ENCODE measurements at regions not wholly inside any gene's neighbourhood (a gene's known extent, or its start where the extent isn't known, plus 50 kb on each side); places are given as distances from the start of the nearest gene placed in this dataset.

GRCh38 chr5:2128686-2129355, 246.1 kb upstream of the IRX4 start:
- Histone ChIP-seq H3K4me1 (ENCODE audit: insufficient read depth, low read length, severe bottlenecking) (no peaks in the 10 kb centered on the region), H3K9ac (ENCODE audit: low read length) (no peak overlapping the region), H2AFZ (ENCODE audit: low read length) (no peak overlapping the region), H3K27ac (ENCODE audit: low read depth, low read length, poor library complexity, severe bottlenecking) (no peak overlapping the region), H3K9me2 (ENCODE audit: low read depth, low read length) (no peaks in the 10 kb centered on the region), H3K79me2 (ENCODE audit: insufficient read depth, low read length) (no peaks in the 10 kb centered on the region), H3F3A (ENCODE audit: insufficient read depth, low read length) (no peaks in the 10 kb centered on the region), H3K4me2 (ENCODE audit: low read length) (no peak overlapping the region), H3K27me3 (ENCODE audit: insufficient read depth, low read length) (no peaks in the 10 kb centered on the region), H4K20me1 (ENCODE audit: insufficient read depth, low read length) (no peaks in the 10 kb centered on the region), H3K4me3 (ENCODE audit: low read depth, low read length, poor library complexity, severe bottlenecking) (no peak overlapping the region), H3K36me3 (ENCODE audit: insufficient read depth, low read length) (no peaks in the 10 kb centered on the region), H3K9me3 (ENCODE audit: low read length) (no peaks in the 10 kb centered on the region)
- TF ChIP-seq EZH2 (IDR thresholded peaks at IDR 0.05; ENCODE audit: borderline replicate concordance, low read length) (no peak), CTCF (IDR thresholded peaks at IDR 0.05; ENCODE audit: low read length) (no peak)

- no peak overlapping the region for H3K4me3 ChIP-seq (ENCODE audit: low read depth, low read length, poor library complexity, severe bottlenecking)
- no peaks in the 10 kb centered on the region for H4K20me1 ChIP-seq (ENCODE audit: insufficient read depth, low read length)
- no peaks in the 10 kb centered on the region for H3K9me3 ChIP-seq (ENCODE audit: low read length)
- H3K27me3 ChIP-seq (ENCODE audit: insufficient read depth, low read length): no peaks in the 10 kb centered on the region
- no peak overlapping the region for H3K9ac ChIP-seq (ENCODE audit: low read length)
- H3K4me2 ChIP-seq (ENCODE audit: low read length): no peak overlapping the region
- H3K4me1 ChIP-seq (ENCODE audit: insufficient read depth, low read length, severe bottlenecking): no peaks in the 10 kb centered on the region
- no peaks in the 10 kb centered on the region for H3F3A ChIP-seq (ENCODE audit: insufficient read depth, low read length)
- no peak overlapping the region for H2AFZ ChIP-seq (ENCODE audit: low read length)
- no peak overlapping the region for H3K27ac ChIP-seq (ENCODE audit: low read depth, low read length, poor library complexity, severe bottlenecking)
- TF ChIP-seq CTCF (IDR thresholded peaks at IDR 0.05; ENCODE audit: low read length) (no peak), EZH2 (IDR thresholded peaks at IDR 0.05; ENCODE audit: borderline replicate concordance, low read length) (no peak)
- no peaks in the 10 kb centered on the region for H3K36me3 ChIP-seq (ENCODE audit: insufficient read depth, low read length)
- no peaks in the 10 kb centered on the region for H3K79me2 ChIP-seq (ENCODE audit: insufficient read depth, low read length)
- no peaks in the 10 kb centered on the region for H3K9me2 ChIP-seq (ENCODE audit: low read depth, low read length)
These were observed 243.8 kb upstream of the IRX4 start for GRCh38 chr5:2126512-2126911.

- Histone ChIP-seq H3K27me3 (ENCODE audit: insufficient read depth, low read length) (no peaks in the 10 kb centered on the region), H4K20me1 (ENCODE audit: insufficient read depth, low read length) (no peaks in the 10 kb centered on the region), H3K27ac (ENCODE audit: low read depth, low read length, poor library complexity, severe bottlenecking) (no peak overlapping the region), H3K9me2 (ENCODE audit: low read depth, low read length) (no peaks in the 10 kb centered on the region), H3K4me3 (ENCODE audit: low read depth, low read length, poor library complexity, severe bottlenecking) (no peak overlapping the region), H3K36me3 (ENCODE audit: insufficient read depth, low read length) (no peaks in the 10 kb centered on the region), H3K79me2 (ENCODE audit: insufficient read depth, low read length) (no peaks in the 10 kb centered on the region), H3K4me2 (ENCODE audit: low read length) (no peak overlapping the region), H3K9me3 (ENCODE audit: low read length) (no peaks in the 10 kb centered on the region), H2AFZ (ENCODE audit: low read length) (no peak overlapping the region), H3K9ac (ENCODE audit: low read length) (no peak overlapping the region), H3K4me1 (ENCODE audit: insufficient read depth, low read length, severe bottlenecking) (no peaks in the 10 kb centered on the region), H3F3A (ENCODE audit: insufficient read depth, low read length) (no peaks in the 10 kb centered on the region)
- TF ChIP-seq EZH2 (IDR thresholded peaks at IDR 0.05; ENCODE audit: borderline replicate concordance, low read length): no peak
- TF ChIP-seq CTCF (IDR thresholded peaks at IDR 0.05; ENCODE audit: low read length): no peak
These were observed 243.2 kb upstream of the IRX4 start for GRCh38 chr5:2125901-2126265.

Measured in OCI-LY1 (cell line).